Lower leg skin (tissue), 3 donors: ENCODE measurements at regions not wholly inside any gene's neighbourhood (a gene's known extent, or its start where the extent isn't known, plus 50 kb on each side); places are given as distances from the start of the nearest gene placed in this dataset.
"Not testable (repeated sequence)": the region's sequence is repeated elsewhere in the genome, so short reads cannot be mapped to it uniquely, and the experiment has no call there.

Source experiments
- CTCF ChIP-seq, 3 donors: fragments of 450-650 bp; IDR thresholded peaks; one replicate each; pipeline ENCODE4 v1.5.1; 2016; ENCODE audit warnings: antibody characterized with exemption in 3 of 3, mild to moderate bottlenecking in 3 of 3, moderate library complexity in 2 of 3
- POLR2A ChIP-seq, 2 donors: fragments of 450-650 bp; IDR thresholded peaks; one replicate each; pipeline ENCODE4 v1.6.1; 2016 to 2017; ENCODE audit warnings: antibody characterized with exemption in 2 of 2, mild to moderate bottlenecking in 1 of 2, moderate library complexity in 1 of 2

GRCh38 chr1:199533361-199533760 lies 494.1 kb upstream of the NR5A2 start:
- TF ChIP-seq CTCF, POLR2A (IDR thresholded peaks at IDR 0.05): not testable (repeated sequence)
